Muscle of leg (tissue), 3 donors: ENCODE measurements at regions not wholly inside any gene's neighbourhood (a gene's known extent, or its start where the extent isn't known, plus 50 kb on each side); places are given as distances from the start of the nearest gene placed in this dataset.
A peak's percentile ranks its signal among the peaks of the same experiment; 100 is the strongest.

Experiments
- DNase-seq: peaks from one replicate; pipeline ENCODE4 v3.0.0; 2013
- H3K27ac ChIP-seq: one replicate; pipeline ENCODE4 v1.5.1; 2013; ENCODE audit warnings: mild to moderate bottlenecking, low read length, control low read depth
- H3K27me3 ChIP-seq: one replicate; pipeline ENCODE4 v1.6.1; 2013; ENCODE audit warnings: low read length; ENCODE audit not compliant: control insufficient read depth, insufficient read depth
- H3K36me3 ChIP-seq: one replicate; pipeline ENCODE4 v1.6.1; 2013; ENCODE audit warnings: low read length; ENCODE audit not compliant: control insufficient read depth, insufficient read depth
- H3K4me1 ChIP-seq: one replicate; pipeline ENCODE4 v1.6.1; 2013; ENCODE audit warnings: low read length; ENCODE audit not compliant: control insufficient read depth, insufficient read depth
- H3K4me3 ChIP-seq: one replicate; pipeline ENCODE4 v1.5.1; 2013; ENCODE audit warnings: low read length, control low read depth
- H3K9me3 ChIP-seq: replicated peaks from 2 replicates; pipeline ENCODE4 v1.6.1; 2013; ENCODE audit warnings: low read depth, low read length; ENCODE audit not compliant: control insufficient read depth
- WGBS: methylation state at CpG from one replicate; pipeline ENCODE4 v1.1.5; 2013; ENCODE audit warnings: missing lambda C conversion rate; ENCODE audit not compliant: insufficient coverage; 5-methylcytosine and 5-hydroxymethylcytosine counted together

DNA sequence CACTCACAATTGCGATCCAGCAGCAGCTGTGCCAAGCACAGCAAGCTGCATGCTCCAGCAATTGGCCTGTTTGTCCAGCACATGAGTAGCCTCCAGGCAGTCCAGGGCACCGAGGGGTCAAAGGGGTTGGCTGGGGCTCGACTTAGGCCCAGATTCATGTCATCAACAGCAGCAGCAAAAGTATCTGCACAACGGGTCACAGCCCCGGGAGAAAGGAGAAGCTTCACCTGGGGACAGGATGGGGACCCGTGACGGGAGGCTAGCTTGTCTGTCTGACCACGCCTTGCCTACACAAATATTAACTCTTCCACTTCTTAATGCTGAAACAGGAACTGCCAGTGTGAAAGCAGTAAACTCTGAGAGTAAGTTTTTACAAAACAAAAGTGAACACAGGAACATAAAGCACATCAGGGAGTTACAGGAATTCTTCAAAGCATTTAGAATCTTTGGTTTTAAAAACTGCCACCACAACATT is 191.2 kb downstream of the PIK3R1 start:
- no peaks in the 10 kb centered on the region for H3K27me3 ChIP-seq
- H3K27ac ChIP-seq: no peak overlapping the region
- no peak overlapping the region for H3K4me3 ChIP-seq
- 57% methylated on average over 1 of the region's 8 CpGs for WGBS
- DNase-seq: no peak
- no peaks in the 10 kb centered on the region for H3K9me3 ChIP-seq
- H3K36me3 ChIP-seq: no peaks in the 10 kb centered on the region
- peaks cover 6% of the 10 kb centered on the region for H3K4me1 ChIP-seq

DNA sequence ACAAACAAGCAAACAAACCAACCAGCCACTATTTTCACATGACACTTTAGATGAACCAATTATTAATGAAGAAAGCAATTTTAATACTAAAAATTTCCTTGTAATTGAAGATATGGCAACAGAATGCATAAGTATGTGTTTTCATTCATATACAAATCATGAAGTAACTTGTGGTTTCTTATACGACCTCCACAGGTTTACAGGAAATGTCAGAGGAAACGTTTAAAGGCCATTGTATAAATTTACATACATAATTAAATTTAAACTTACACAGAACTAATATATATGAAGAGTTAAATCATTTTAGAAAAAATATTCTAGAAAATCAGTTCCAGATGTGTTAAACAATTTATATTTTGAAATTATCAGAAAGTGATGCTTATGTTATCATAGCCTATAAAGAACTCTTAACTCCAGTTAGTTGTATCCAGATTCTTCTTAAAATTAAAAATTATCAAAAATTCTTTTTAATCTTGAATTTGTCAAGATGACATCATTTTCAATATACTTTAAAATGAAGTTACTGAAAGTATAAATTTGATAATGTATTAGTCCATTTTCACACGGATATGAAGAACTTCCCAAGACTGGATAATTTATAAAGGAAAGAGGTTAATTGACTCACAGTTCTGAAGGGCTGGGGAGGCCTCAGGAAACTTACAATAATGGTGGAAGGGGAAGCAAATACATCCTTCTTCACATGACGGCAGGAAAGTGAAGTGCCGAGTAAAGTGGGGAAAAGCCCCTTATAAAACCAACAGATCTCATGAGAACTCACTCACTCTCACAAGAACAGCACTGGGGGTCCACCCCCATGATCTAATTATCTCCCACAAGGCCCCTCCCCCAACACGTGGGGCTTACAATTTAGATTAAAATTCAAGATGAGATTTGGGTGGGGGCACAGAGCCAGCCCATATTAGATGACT is 192.0 kb downstream of the PIK3R1 start:
- DNase-seq: no peak
- WGBS: no CpG with 5 or more reads among the region's 6 CpGs
- Histone ChIP-seq H3K9me3 (no peaks in the 10 kb centered on the region), H3K27me3 (no peaks in the 10 kb centered on the region), H3K4me3 (no peak overlapping the region), H3K4me1 (peaks cover 6% of the 10 kb centered on the region), H3K36me3 (no peaks in the 10 kb centered on the region), H3K27ac (no peak overlapping the region)

- WGBS: no CpG with 5 or more reads among the region's 3 CpGs
These were observed 192.9 kb downstream of the PIK3R1 start for GRCh38 chr5:68408345-68408871.

GRCh38 chr5:68409259-68409658 is 193.7 kb downstream of the PIK3R1 start:
- H3K4me1 ChIP-seq: peaks cover 6% of the 10 kb centered on the region
- no peaks in the 10 kb centered on the region for H3K27me3 ChIP-seq
- no peak overlapping the region for H3K27ac ChIP-seq
- no peaks in the 10 kb centered on the region for H3K36me3 ChIP-seq
- DNase-seq: peak; percentile 17
- H3K4me3 ChIP-seq: no peak overlapping the region
- 88% methylated on average over 2 of the region's 3 CpGs for WGBS
- H3K9me3 ChIP-seq: no peaks in the 10 kb centered on the region

More at GRCh38 chr5:68408345-68408871, 192.9 kb downstream of the PIK3R1 start:
- H3K27me3 ChIP-seq: no peaks in the 10 kb centered on the region
- no peaks in the 10 kb centered on the region for H3K9me3 ChIP-seq
- no peak overlapping the region for H3K4me3 ChIP-seq
- no peak for DNase-seq
- H3K27ac ChIP-seq: no peak overlapping the region
- H3K4me1 ChIP-seq: peaks cover 6% of the 10 kb centered on the region
- H3K36me3 ChIP-seq: no peaks in the 10 kb centered on the region

- no peaks in the 10 kb centered on the region for H3K27me3 ChIP-seq
- peaks cover 6% of the 10 kb centered on the region for H3K4me1 ChIP-seq
- H3K27ac ChIP-seq: no peak overlapping the region
- H3K9me3 ChIP-seq: no peaks in the 10 kb centered on the region
- H3K36me3 ChIP-seq: no peaks in the 10 kb centered on the region
- no peak for DNase-seq
- WGBS: no CpG with 5 or more reads among the region's 4 CpGs
- H3K4me3 ChIP-seq: no peak overlapping the region
These were observed 195.6 kb downstream of the PIK3R1 start for GRCh38 chr5:68411161-68411560.

- DNase-seq: peak; percentile 51
- peaks cover 5% of the 10 kb centered on the region for H3K4me1 ChIP-seq
- H3K4me3 ChIP-seq: no peak overlapping the region
- no peaks in the 10 kb centered on the region for H3K36me3 ChIP-seq
- WGBS: no CpG with 5 or more reads among the region's 4 CpGs
- H3K9me3 ChIP-seq: no peaks in the 10 kb centered on the region
- H3K27me3 ChIP-seq: no peaks in the 10 kb centered on the region
- H3K27ac ChIP-seq: no peak overlapping the region
These were observed 199.9 kb downstream of the PIK3R1 start for GRCh38 chr5:68415177-68416085.

DNA sequence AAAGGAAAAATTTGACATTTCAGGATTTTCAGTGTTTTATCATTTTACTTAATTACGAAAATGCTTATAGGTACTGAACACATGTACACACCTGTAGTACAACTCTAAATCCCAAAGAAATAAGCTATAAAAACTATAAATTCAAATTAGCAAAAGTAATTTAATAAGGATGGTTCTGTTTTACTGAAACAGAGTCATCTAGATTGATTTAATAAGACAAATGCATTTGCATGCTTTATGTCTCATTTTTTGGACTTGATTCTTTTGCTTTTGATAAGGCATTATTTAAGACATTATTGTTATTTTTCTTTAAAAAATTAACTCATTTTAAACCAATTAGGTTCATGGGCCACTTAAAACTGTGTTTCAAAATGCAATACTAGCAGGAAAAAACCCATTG is 201.2 kb downstream of the PIK3R1 start:
- Histone ChIP-seq H3K27me3 (no peaks in the 10 kb centered on the region), H3K4me3 (no peak overlapping the region), H3K9me3 (no peaks in the 10 kb centered on the region), H3K36me3 (no peaks in the 10 kb centered on the region), H3K27ac (no peak overlapping the region), H3K4me1 (peaks cover 12% of the 10 kb centered on the region)
- DNase-seq: no peak
- WGBS: no CpG with 5 or more reads among the region's 1 CpG

- Histone ChIP-seq H3K27me3 (no peaks in the 10 kb centered on the region), H3K4me1 (peaks cover 12% of the 10 kb centered on the region), H3K36me3 (no peaks in the 10 kb centered on the region), H3K27ac (no peak overlapping the region), H3K9me3 (no peaks in the 10 kb centered on the region), H3K4me3 (no peak overlapping the region)
- WGBS: 83% methylated on average over 3 of the region's 3 CpGs
- DNase-seq: peak; percentile 50
These were observed 202.6 kb downstream of the PIK3R1 start for GRCh38 chr5:68418201-68418600.

GRCh38 chr5:68418680-68419079 is 203.1 kb downstream of the PIK3R1 start:
- Histone ChIP-seq H3K4me3 (no peak overlapping the region), H3K36me3 (no peaks in the 10 kb centered on the region), H3K27ac (peak overlapping the region; percentile 15), H3K27me3 (no peaks in the 10 kb centered on the region), H3K4me1 (peaks cover 12% of the 10 kb centered on the region), H3K9me3 (no peaks in the 10 kb centered on the region)
- no peak for DNase-seq
- no CpG with 5 or more reads among the region's 3 CpGs for WGBS
